GM20000 (cell line): ENCODE measurements at regions not wholly inside any gene's neighbourhood (a gene's known extent, or its start where the extent isn't known, plus 50 kb on each side); places are given as distances from the start of the nearest gene placed in this dataset.

Experiments
- DNase-seq: peaks from one replicate; pipeline ENCODE4 v3.0.0; 2012; ENCODE audit warnings: low spot score
- TF ChIP-seq, protein P1 (sequence below): IDR thresholded peaks from 2 replicates; pipeline ENCODE4 v1.5.1; 2012; ENCODE audit warnings: mild to moderate bottlenecking, control low read depth; ENCODE audit errors: extremely low read depth, missing control alignments

DNA sequence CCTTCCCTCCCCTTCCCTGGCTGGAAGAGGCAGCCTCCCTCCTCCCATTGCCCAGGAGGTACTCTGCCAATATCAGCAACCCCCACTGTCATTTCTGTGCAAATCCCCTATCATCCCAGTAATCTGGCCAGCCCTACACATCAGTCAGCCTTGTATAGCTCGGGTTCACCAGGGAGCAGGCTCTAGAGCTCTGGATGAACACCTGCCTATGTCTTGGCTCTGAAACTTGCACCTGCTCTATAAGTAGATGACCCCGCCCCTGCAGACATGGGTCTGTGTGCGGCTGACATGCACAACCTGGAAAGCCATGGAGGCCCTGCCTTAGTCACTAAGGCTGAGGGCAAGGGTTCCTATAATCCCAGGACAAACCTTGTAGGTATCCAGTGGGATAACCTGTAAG, 1042.9 kb downstream of the UQCRFS1 start:
- DNase-seq, result no peak
- TF ChIP-seq, protein P1, sequence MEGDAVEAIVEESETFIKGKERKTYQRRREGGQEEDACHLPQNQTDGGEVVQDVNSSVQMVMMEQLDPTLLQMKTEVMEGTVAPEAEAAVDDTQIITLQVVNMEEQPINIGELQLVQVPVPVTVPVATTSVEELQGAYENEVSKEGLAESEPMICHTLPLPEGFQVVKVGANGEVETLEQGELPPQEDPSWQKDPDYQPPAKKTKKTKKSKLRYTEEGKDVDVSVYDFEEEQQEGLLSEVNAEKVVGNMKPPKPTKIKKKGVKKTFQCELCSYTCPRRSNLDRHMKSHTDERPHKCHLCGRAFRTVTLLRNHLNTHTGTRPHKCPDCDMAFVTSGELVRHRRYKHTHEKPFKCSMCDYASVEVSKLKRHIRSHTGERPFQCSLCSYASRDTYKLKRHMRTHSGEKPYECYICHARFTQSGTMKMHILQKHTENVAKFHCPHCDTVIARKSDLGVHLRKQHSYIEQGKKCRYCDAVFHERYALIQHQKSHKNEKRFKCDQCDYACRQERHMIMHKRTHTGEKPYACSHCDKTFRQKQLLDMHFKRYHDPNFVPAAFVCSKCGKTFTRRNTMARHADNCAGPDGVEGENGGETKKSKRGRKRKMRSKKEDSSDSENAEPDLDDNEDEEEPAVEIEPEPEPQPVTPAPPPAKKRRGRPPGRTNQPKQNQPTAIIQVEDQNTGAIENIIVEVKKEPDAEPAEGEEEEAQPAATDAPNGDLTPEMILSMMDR, result no peak

DNA sequence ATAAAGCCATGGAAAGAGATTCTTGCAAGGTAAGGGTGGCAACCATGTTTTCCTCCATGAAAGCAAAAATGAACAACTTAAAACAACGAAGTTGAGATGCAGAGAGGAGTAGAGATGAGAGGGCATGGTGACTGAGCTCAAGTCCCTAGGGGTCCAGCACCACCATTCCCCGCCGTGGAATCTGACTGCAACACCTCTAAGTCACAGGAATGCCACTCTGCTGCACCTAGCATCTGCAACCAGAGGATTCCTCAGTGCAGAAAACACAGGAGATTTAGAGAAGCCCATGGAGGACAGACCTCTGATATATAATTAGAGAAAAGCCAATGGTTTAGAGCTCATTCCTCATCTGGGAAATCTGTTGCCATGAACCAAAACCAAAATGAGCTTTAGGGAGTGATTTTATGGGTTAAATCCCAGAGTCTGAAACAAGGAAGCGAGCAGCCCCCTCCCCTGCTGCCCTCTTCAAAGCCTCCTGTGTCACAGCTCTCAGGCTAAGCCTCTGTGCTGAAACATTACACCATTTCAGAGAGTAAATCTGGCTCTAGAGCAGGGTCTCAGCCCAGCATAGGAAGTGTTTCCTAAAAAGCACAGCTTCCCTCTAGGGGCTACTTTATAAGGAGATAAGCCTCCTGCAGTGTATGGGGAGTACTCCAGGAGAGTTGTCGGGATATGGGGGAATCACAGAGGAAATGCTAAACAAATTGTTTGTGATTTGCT, 1043.6 kb downstream of the UQCRFS1 start:
- TF ChIP-seq, protein P1, result no peak
- DNase-seq, result no peak

- TF ChIP-seq, protein P1, result no peak
These were observed 1044.4 kb downstream of the UQCRFS1 start for GRCh38 chr19:28168557-28168956.

GRCh38 chr19:28166025-28166424, 1046.9 kb downstream of the UQCRFS1 start:
- TF ChIP-seq, protein P1, result no peak
- no peak for DNase-seq

More at GRCh38 chr19:28168557-28168956, 1044.4 kb downstream of the UQCRFS1 start:
- DNase-seq, result no peak

DNA sequence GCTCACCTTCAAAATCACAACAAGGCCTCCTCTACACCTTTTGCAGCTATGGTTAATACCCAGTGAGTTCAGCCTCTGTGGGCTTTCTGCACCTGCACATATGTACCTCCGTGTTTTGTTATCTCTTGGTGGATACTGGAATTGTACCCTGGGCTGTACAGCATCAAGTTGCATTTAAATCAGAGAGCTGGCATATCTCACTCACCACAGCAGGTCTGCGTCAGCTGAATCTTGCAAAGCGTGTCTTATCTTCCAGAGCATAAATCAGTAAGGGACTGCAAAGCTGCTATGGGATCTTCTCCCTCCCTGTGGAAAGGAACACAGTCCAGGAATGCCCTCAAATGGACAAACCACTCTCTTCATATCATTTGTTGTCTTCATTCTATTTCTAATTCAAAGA, 1048.7 kb downstream of the UQCRFS1 start:
- no peak for DNase-seq
- TF ChIP-seq, protein P1, result no peak

DNA sequence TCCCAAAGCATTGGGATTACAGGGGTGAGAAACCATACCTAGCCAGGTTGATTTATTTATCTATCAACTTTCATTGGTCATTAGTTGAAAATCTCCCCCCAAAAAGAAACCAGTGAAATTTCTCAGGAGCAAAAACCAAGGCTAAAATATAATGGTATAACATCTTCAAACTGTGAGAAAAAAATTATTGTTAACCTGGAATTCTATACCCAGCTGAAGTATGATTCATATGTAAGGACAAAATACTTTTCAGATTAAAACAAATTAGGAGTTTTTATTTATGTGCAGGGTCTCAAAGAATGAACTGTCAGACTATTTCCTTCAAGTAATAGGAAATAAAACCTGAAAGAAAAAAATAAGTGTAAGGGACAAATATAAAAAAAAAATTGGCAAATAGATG, 1053.9 kb downstream of the UQCRFS1 start:
- TF ChIP-seq, protein P1, result no peak
- no peak for DNase-seq

DNA sequence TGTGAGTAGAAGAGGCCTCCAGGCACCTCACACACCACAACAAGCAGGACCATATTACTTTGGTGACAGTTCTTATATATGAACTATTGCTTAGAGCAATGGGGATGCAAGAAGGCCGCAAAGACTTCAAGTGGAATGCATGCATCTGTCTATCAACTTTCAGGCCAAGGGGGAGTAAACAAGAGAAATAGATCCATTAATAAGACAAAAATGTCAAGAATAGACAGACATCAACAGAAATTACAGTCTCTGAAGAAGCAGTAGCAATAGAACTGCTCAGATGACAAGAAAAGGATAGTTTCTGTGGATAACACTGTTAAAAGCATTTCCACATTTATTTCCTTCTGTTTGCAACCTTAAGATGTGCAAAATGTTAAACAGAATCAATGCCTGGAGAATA, 1057.7 kb downstream of the UQCRFS1 start:
- DNase-seq, result no peak
- TF ChIP-seq, protein P1, result no peak
